ENCODE measurements at regions not wholly inside any gene's neighbourhood (a gene's known extent, or its start where the extent isn't known, plus 50 kb on each side); places are given as distances from the start of the nearest gene placed in this dataset.

GRCh38 chr4:54554339-54554990 is 103.3 kb upstream of the KIT start:
- DNase-seq (ENCODE audit: low spot score) = no peak
- no peak overlapping the region for H3K4me3 ChIP-seq
- TF ChIP-seq, protein P1, sequence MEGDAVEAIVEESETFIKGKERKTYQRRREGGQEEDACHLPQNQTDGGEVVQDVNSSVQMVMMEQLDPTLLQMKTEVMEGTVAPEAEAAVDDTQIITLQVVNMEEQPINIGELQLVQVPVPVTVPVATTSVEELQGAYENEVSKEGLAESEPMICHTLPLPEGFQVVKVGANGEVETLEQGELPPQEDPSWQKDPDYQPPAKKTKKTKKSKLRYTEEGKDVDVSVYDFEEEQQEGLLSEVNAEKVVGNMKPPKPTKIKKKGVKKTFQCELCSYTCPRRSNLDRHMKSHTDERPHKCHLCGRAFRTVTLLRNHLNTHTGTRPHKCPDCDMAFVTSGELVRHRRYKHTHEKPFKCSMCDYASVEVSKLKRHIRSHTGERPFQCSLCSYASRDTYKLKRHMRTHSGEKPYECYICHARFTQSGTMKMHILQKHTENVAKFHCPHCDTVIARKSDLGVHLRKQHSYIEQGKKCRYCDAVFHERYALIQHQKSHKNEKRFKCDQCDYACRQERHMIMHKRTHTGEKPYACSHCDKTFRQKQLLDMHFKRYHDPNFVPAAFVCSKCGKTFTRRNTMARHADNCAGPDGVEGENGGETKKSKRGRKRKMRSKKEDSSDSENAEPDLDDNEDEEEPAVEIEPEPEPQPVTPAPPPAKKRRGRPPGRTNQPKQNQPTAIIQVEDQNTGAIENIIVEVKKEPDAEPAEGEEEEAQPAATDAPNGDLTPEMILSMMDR (IDR thresholded peaks at IDR 0.05) = no peak
- no peak overlapping the region for H3K27ac ChIP-seq

DNA sequence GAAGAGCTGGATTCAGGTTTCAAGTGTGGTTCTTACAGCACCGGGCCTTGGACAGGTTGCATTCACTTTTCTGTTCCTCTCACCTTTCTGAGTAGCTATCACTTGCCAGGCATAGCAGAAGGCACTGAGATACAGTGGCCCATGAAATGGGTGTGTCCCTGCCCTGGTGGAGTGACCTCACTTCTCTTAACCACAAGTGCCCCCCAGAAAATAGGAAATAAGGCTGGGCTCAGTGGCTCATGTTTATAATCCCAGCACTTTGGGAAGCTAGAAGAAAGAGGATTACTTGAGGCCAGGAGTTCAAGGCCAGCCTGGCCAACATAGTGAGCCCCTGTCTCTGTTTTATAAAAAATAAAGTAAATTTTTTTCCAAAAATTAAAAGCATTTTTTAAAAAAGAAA is 101.7 kb upstream of the KIT start:
- Histone ChIP-seq H3K27ac (no peak overlapping the region), H3K4me3 (no peak overlapping the region)
- TF ChIP-seq, protein P1 (IDR thresholded peaks at IDR 0.05) = no peak
- DNase-seq (ENCODE audit: low spot score) = no peak

DNA sequence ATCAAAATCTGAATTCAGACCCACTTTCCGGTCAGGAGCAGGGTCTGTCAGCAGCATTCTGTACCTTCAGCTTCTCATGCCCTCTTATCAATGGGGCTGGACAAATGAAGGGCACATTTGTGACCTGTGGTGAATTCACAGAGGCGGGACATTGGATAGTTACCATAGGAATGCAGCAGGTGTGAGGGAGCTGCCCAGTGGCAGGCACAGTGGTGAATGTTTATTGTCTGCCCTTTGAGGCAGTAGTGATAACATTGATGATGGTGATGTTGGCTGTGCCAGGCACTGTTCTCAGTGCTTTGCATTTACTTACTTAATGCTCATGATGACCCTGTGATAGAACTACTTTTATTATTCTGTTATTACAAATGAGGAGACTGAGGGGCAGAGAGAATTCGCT is 101.2 kb upstream of the KIT start:
- TF ChIP-seq, protein P1 (IDR thresholded peaks at IDR 0.05) = no peak
- no peak for DNase-seq (ENCODE audit: low spot score)
- Histone ChIP-seq H3K4me3 (no peak overlapping the region), H3K27ac (no peak overlapping the region)

- Histone ChIP-seq H3K27ac (no peak overlapping the region), H3K4me3 (no peak overlapping the region)
- TF ChIP-seq, protein P1 (IDR thresholded peaks at IDR 0.05) = no peak
- DNase-seq (ENCODE audit: low spot score) = no peak
Measured at GRCh38 chr4:54558889-54559677, 98.7 kb upstream of the KIT start.

GRCh38 chr4:54560513-54560912 is 97.2 kb upstream of the KIT start:
- no peak overlapping the region for H3K27ac ChIP-seq
- DNase-seq (ENCODE audit: low spot score) = no peak
- TF ChIP-seq, protein P1 (IDR thresholded peaks at IDR 0.05) = no peak
- no peak overlapping the region for H3K4me3 ChIP-seq

DNA sequence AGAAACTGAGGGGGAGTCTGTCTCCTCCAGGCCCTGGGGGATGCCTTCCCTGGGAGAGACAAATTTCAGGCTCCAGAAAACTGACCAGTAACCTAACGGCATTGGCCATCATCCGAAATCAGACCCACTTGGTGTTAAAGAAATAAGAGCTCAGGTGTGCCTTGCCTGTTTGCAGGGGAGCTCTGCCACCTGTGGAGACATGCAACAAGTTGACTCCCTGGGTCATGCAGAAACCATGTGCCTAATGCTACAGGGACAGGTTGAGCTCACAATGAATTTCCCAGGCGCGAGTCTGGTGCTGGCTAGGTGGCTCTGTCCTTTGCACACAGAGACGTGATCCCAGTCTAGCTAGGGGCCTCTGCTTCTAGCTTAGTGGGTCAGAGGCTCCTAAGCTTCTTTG is 95.8 kb upstream of the KIT start:
- TF ChIP-seq, protein P1 (IDR thresholded peaks at IDR 0.05) = no peak

GRCh38 chr4:54566608-54567007 is 91.1 kb upstream of the KIT start:
- no peak for DNase-seq (ENCODE audit: low spot score)
- TF ChIP-seq, protein P1 (IDR thresholded peaks at IDR 0.05) = no peak
- no peak overlapping the region for H3K4me3 ChIP-seq
- H3K27ac ChIP-seq = no peak overlapping the region

More for the DNA sequence above, 95.8 kb upstream of the KIT start:
- DNase-seq (ENCODE audit: low spot score) = no peak
- no peak overlapping the region for H3K27ac ChIP-seq
- no peak overlapping the region for H3K4me3 ChIP-seq

Measured in coronary artery (tissue), 2 donors.